HG03460 (cell line): ENCODE measurements at regions not wholly inside any gene's neighbourhood (a gene's known extent, or its start where the extent isn't known, plus 50 kb on each side); places are given as distances from the start of the nearest gene placed in this dataset.

Source experiments
- ATAC-seq: cut with Tn5 transposase; IDR thresholded peaks from one replicate; pipeline ENCODE4 v1.9.1; 2021; ENCODE audit not compliant: unreplicated experiment

DNA sequence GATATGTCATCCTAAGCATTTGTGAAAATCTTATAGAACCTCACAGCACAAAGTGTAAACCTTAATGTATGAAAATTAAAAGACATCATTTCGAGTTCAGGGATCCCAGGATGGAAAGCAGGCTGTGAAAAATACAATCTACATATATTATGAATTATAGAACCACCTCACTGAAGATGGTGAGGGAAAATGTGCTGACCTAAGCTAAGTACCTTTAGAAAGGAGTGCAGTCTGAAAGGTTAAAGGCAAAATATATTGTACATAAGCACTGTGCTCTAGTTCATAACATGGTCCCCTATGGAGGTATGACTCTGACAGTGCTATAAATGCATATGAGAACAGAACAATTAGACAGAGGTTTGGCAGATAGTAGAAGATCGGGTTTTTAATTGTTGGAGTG lies 368.6 kb downstream of the TMA16 start:
- no peak for ATAC-seq

DNA sequence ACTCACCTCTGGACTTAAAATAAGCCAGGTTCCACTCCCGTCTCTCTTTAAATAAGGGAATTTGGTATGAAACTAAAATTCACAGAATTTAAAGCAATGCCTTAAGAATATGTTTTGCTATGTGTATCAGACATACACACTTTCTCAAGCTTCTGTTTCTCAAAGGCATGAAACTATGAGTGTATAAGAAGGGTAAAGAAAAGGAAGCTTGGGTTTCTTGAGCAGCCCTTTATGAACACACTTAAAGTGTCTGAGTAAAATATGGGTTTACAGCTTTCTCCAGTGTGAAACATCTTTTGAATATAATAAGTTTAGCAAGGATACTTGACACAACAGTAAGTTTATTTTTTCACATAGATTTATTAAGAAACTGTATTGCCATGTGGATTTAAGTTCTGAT lies 370.5 kb downstream of the TMA16 start:
- ATAC-seq = no peak

DNA sequence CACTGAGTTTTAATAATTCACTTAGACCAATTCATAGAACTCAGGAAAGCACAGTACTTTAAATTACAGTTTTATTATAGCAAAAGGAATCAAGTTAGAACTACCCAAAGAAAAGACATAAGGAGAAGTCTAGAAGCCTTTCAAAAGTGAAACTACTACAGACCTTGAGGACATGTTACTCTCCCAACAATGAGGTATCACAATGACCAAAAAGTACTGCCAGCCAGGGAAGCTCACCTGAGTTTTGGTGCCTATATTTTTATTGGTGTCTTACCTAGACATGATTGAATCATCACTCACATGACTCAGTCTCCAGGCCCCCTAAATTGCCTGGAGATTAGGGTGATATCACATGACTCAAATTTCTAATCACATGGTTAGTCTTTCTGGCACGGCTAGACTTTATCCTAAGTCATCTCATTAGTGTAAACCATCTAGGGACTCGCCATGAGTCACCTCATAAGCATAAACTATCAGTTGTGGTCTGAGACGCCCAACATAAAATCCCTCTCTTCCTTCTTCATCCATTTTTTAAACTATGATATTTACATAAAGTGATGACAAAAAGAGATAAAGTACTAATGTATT lies 372.3 kb downstream of the TMA16 start:
- ATAC-seq = no peak

DNA sequence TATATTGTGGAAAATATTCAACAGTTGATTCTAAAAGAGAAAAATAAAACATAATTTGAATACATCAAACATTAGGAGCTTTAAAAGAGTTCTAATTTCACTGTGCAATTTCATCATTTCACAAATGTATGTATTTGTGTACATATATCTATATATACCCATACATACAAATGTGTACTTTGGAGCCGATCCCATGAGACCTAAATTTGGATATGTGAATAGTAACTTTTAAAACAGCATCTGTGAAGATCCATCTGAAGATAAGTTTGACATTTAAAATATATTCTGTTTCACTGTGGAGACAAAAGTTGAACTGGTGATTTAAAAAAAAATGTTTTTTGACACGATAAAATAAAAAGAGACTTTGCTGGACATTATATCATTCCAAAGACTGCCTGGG lies 374.0 kb downstream of the TMA16 start:
- no peak for ATAC-seq

DNA sequence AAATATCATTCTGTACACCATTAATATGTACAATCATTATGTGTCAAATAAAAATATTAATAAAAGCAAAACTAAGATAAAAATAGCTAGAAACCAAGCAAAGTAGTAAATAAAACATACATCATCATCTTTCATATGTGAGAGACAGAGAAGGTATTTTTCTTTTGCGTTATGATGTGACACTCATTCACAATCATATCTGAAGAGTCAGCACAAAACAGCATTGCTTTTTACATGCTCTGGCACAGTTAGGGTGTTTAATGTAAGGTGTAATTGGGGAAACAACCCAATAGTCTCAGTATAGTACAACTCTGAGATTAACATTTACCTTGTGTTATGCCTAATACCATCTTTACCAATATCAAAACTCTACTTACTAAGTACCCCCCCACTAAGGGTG lies 376.6 kb downstream of the TMA16 start:
- no peak for ATAC-seq

DNA sequence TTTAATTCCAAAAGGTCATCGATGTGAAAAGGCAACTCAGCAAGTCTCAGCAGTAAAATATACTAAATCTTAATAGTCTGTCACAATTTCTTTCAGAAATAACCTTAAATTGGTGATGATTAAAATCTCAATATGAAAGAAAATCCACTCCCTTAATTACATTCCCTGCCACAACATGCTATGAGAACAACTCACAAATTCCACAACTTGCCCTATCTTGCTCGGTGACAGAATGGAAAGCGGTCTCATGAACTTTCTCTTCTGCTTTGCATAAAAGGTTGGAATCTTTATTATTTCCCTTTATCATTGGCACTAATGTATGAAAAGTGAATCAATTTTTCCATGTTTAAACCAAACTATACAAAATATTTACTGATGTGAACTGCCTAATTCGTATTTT lies 380.8 kb downstream of the TMA16 start:
- no peak for ATAC-seq

DNA sequence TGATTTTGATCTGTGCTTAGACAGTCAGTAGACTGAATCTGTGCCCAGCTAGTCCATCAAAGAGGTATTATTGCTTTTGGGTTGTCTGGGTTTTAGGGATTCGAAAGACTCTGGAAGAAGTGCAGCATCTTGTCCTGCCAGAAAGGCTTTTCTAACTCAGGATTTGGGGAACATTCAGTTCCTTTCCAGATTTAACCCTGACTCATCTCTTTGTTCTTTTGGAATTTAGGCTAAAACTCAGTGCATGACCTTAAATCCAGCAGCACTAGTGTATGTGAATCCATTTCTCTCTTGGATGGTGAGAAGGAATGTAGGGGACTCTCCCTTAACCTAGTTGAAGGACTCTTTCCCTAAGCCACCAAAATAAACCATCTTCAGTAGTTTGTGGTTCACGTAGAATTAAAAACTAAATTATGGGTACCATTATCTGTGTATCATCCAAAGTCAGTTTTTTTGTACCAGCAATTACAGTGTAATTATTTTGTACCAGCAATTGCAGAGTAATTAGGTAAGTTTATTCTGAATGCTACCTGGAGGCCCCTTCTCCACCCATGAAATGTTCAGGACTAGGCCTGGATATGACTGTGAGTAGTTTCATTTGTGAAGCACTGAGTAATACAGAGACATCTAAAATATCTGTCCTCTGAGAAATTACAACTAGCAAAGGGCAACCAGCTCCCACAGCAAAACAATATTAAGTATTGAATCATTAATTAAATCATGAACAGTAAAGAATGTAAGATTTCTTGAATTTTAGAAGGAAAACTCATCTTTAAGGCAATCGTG lies 384.0 kb downstream of the TMA16 start:
- ATAC-seq = no peak

DNA sequence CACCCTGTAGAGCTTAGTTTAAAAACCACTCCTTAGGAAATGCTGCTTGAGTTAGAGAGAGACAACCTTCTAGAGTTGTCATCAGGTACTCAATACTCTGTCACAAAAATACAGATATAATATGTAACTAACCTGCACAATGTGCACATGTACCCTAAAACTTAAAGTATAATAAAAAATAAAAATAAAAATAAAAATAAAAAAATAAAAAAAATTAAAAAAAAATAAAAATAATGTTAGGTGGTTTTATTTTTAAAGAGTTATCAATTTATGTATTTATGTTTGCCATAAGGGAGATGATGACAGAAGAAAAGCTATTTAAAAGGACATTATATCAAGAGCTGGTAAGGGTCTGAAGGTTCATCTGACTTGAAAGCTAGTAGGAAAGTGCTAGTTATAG lies 397.9 kb downstream of the TMA16 start:
- no peak for ATAC-seq

DNA sequence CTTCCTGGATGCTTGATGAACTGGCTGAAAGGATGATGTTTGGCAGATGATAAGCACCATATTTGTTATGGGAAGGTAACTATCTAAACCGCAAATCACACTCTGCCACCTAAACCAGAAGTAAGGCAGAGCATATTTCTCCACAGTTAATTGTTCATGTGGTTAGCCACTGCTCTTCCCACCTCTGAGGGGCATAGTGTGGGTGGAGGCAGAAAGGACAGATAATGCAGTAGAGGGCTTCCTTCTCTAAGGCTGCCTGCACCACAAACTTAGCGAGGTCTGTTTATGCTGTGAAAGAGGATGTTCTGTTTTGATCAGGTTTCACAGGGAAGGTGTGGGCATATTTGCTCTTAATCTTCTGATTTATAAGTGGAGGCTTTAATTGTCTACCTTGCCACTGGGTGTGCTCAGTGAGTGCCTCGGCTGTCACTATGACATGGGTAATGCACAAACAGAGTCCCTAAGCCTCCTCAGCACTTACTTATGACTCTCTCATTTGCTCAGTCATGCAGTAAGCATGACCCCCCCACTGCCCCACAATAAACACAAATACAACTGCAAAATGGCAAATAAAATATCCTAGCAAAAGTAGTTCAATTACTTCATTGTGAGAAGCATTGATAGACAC lies 401.0 kb downstream of the TMA16 start:
- no peak for ATAC-seq

DNA sequence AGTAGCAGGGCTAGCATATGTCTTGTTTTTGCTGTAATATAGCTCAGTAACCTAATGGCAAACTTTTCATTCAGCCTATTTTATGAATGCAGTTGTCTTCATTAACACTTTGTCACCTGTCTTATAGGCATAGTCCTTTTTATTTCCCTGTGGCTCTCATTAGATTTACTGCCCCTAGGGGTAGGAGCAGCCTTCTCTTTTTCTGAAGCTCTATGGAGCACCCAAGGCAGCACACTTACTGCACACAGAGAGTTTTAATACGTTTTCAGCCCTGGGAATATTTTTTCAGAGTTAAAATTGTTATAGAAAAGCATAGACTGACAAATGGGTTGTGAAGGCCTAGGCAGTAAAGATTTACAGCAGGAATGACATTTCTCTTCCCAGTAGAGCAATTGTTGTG lies 406.8 kb downstream of the TMA16 start:
- ATAC-seq = no peak

DNA sequence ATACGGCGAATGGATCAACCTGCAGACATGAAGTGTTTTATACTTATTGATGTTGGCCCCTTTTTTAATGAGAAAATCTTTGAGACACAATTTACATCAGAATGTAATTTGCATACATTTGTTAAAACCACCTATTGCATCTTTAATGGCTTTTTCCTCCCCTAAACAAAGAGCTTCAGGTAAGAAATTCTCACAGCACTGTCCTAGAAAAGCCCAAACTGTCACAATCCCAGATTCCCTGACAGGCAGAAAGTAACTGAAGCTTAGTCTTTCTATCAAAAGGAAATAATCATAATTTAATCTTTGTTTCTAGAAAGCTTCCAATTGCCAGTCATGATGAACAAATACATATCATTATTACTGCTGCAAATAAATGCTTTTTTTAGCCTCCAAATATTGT lies 407.9 kb downstream of the TMA16 start:
- ATAC-seq = no peak

DNA sequence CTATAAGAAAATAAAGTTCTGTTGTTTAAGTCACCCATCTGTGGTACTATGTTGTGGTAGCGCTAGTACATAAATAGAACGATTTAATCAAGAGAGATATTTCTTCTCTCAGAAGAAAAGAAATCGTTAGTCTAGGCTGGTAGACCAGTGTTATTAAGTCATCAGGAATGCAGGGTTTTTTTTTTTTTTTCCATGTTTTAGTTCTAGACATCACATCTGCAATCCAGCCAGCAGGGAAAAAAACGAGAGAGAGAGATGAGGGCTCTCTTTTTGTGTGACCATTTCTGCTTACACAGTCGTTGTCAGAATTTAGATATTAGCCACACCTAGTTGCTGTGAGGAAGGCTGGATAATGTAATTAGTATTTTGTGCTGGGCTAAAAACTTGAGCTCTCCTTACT lies 417.4 kb downstream of the TMA16 start:
- ATAC-seq = no peak

DNA sequence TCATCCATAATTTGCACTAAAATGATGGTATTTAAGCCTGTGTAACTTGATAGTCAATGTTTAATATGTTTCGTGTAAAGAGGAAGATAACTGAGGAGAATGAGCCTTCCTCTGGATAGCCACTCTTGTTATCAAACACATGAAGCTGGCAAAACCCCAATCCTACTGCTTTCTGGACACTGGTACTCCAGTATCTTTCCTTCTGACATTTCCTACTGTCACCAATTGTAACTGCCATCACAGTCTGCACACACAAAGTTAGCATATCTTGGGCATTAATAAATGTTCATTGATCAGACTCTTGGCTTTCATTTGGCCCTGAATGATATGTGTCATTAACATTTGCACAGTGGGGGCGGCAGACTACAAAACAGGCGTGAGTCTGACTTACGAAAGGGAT lies 419.1 kb downstream of the TMA16 start:
- no peak for ATAC-seq

DNA sequence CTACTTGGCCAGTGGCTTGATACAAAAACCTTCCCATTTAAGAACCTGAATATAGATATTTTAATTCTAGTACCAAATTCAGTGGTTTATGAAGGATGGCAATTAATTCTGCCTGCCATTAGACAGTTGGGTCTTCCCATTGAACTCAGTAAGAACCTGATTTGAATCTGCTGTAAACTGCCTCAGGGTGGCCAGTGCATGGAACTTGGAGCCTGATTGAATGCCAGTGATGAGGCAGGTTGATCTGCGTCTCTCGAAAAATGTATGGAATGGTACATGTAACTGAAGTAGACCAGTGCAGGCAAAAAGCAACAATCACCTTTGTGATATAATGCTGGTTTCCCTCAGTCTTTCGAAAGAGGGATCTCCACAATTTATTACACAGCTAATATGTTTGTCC lies 421.4 kb downstream of the TMA16 start:
- ATAC-seq = no peak

DNA sequence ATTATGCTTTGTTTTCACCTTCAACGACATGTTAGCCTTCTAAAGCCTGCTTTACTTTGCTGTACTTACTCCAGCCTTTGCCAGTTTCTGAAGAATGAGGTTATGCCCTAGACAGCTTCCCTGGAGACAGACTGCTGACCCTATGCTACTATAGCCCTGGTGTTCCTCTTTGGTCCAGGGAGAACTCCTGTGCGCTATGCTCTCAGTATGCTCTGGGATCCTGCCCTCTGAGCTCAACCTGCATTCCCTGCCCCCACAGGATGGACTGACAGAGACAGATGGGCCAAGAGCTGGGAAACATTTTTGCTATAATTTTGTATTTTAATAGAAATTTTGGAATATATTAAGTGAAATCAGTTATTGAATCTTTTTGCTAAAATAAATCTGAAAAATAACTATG lies 425.9 kb downstream of the TMA16 start:
- ATAC-seq = no peak

DNA sequence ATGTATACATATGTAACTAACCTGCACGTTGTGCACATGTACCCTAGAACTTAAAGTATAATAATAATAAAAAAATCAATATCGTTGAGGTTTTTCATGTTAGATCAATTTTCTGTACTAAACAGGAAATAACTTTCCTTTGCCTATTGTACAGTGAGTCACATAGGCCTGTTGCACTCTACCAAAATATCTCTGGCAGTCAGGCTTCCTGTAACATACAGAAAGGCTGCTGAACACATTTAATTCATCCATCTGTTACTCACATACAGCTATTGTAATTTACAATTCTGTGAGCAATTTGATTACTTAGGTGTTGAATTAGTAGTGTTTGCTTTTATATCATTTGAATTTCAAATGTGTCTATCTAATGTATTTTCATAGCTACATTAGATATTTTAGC lies 427.8 kb downstream of the TMA16 start:
- no peak for ATAC-seq

DNA sequence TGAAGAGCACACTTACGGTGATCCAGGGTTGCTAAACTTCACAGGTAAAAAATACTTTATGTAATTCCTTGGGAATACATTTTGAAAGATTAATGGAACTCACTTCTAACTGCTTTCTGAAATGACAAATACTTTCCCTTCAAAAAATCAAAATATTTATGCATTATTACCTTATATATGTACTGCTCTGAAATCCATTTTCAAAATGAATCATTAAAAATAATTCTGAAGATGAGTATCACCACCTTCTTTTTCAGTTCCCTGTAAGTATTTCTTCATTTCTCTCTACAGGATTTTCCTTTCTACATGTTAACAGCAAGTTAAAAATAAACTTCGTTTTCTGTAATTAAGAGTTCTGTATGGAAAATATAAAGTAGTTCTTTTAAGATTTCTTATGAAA lies 428.6 kb downstream of the TMA16 start:
- no peak for ATAC-seq

DNA sequence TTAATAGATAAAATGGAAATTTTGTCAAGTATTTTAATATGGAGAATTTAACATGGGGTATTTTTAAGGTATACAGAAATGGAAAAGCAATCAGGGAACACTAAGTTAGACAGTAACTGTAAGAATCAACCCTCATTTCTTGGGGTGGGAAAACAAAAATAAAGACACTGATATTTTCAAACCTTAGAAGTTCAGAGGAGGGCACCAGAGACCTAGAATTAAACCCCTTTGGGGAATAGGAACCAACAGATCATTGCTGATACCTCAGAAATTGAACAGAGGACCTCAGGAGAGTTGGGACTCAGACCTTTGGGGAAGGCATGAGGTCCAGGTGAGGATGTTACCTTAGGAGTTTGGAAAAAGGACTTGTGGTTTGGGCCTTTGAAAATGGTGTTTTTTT lies 435.6 kb downstream of the TMA16 start:
- ATAC-seq = no peak

DNA sequence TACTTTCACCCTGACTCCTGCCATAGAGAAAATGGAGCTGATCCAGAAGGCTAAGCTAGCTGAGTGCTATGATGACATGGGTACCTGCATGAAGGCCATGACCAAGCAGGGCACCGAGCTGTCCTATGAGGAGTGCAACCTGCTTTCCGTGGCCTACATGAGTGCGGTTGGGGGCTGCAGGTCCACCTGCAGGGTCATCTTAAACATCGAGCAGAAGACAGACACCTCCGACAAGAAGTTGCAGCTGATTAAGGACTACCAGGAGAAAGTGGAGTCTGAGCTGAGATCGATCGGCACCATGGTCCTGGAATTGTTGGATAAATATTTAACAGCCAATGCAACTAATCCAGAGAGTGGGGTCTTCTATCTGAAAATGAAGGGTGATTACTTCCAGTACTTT lies 438.0 kb downstream of the TMA16 start:
- ATAC-seq = no peak

DNA sequence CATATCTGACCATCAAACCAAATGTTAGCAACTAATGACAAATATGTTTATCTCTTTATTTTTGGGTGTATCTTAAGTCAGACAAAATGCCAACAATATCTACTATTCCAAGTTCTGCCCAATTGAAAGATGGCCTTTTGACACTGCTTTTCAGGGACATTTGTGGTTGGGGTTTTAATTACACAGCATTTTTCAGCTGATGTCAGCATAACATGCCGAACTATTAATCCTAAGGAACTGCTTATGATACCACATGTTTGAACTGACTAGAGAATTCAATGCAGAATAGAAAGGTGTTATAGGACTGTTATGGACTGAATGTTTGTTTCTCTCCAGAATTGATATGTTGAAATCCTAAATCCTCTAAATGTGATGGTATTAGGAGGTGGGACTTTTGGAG lies 445.1 kb downstream of the TMA16 start:
- no peak for ATAC-seq

DNA sequence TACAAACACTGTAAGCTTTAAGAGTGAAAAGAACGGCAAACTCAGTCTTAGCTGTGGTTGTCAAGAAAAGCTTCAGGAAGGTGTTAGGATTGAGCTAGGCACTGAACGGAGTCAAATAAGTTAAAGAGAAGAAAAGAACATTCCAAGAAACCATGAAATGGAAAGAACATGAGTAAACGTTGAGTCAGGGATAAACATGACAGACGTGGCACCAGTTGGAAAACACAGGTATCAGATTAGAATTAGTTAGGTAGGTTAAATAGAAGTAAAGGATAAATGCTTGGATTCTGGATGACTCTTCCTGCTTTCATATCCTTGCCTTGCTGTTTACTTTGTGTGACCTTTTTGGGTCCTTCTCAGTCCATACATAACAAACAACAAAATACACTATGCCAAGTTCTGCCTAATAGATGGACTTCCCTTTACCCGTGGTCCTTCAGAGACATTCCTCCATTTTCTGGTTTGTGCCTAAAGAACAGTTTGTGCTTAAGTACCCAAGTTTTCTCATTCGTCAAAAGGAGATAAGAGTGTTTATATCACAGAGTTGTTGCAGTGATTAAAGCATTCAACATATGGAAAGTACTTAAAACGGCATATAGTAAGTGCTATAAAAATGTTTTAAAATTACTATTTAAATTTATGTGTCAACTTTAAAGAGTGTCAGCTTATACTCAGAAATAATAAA lies 446.9 kb downstream of the TMA16 start:
- ATAC-seq = no peak

DNA sequence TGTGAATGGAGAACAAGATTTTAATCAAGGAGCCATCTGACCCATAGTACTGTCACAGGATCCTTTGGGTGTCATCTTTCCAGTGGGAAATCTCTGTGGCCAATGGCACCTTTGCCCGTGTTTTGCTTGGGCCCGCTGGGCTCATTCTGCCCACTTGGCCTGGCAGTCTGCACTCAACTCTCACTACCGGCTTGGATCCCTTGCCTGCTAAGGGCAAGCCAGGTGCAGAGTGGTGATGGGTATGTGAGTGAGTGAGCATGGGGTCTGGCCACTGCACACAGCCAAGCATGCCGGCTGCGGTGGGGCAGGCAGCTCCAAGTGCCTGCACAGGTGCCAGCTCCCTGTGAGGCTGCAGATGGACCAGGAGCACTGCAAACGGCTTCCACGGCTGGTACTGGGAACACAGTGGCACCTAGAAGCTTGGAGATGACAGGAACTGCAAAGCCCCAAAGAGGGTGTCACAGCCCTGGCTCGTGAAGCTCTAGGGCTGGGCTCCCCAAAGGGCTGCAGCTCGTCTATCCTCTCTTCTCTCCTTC lies 454.5 kb downstream of the TMA16 start:
- no peak for ATAC-seq
